ENCODE measurements at regions not wholly inside any gene's neighbourhood (a gene's known extent, or its start where the extent isn't known, plus 50 kb on each side); places are given as distances from the start of the nearest gene placed in this dataset.

DNA sequence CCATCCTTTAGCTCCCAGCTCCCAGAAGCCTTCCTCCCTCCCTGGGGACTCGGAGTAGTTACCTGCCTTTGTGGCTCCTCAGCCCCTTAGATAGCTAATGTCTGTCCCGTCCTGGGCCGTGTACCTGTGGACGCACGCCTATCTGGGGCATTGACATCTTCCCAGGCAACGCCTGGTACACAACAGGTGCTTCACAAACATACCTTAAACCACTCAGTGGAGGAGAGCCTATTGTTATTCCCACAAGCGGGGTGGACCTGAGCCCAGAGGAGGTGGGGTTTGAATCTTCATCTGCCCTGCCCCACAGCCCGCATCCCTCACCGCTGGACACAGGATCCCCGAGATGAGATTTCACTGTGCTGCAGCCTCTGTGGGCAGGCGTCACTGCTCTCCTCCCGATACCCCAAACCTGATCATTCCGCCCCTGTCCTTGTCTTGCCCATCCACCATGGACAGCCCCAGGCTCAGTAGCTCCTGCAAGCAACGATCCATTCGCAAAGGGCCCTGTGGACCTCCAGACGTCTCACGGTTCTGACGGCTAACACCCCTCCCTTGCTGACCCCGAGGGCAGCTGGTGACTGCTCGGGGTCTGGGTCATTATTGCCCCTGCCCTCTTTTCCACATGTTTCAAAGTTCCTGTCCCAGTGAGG, 73.8 kb upstream of the SHISAL1 start:
- intact Hi-C loops (cut with micrococcal nuclease; ENCODE audit: unreplicated experiment) = no loop called here

DNA sequence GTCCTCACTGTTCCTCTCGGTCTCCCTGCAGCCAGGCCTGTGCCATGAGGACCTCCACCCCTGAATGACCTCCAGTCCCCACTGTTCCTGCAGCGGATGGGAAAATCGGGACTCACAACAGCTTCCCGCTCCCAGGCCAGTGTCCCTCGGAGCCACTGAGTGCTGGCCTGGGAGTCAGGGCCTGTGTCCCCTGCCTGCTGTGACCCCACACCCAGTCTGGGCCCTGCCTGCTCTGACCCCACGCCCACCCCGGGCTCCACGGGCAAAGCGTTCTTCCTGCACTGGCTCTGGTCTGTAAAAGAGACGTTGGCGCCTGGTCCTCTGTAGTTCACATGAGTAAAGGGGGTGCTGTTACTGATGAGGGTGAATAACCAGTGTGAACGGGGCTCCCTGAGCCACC, 73.0 kb upstream of the SHISAL1 start:
- Histone ChIP-seq H3K9me3 (ENCODE audit: low read length) (no peaks in the 10 kb centered on the region), H3K9me2 (ENCODE audit: insufficient read depth, low read length) (no peaks in the 10 kb centered on the region), H4K20me1 (ENCODE audit: insufficient read depth, low read length) (no peaks in the 10 kb centered on the region), H3K4me3 (ENCODE audit: low read depth, low read length, poor library complexity, severe bottlenecking) (no peak overlapping the region), H3K4me2 (ENCODE audit: low read length) (no peak overlapping the region), H2AFZ (ENCODE audit: low read length) (no peak overlapping the region), H3K4me1 (ENCODE audit: insufficient read depth, low read length, poor library complexity, severe bottlenecking) (no peaks in the 10 kb centered on the region), H3K27ac (ENCODE audit: low read depth, low read length, poor library complexity, severe bottlenecking) (no peak overlapping the region), H3K36me3 (ENCODE audit: insufficient read depth, low read length) (no peaks in the 10 kb centered on the region), H3K79me2 (ENCODE audit: insufficient read depth, low read depth, low read length) (no peaks in the 10 kb centered on the region)
- ChIA-PET POLR2A (no interaction called here), CTCF (ENCODE audit: unreplicated experiment) (interaction anchor here (0.6 kb wide), 1 partner anchor 1665 kb away, joined by 3 read pairs; the partner anchor contains the start of gene A4GALT)
- DNase-seq (ENCODE audit: low spot score) = no peak
- BruUV-seq (replicated peaks) = no TSS peak
- no peak for TF ChIP-seq EZH2phosphoT487 (IDR thresholded peaks at IDR 0.05; ENCODE audit: borderline replicate concordance, low read depth, low read length)
- TF ChIP-seq, protein P1, sequence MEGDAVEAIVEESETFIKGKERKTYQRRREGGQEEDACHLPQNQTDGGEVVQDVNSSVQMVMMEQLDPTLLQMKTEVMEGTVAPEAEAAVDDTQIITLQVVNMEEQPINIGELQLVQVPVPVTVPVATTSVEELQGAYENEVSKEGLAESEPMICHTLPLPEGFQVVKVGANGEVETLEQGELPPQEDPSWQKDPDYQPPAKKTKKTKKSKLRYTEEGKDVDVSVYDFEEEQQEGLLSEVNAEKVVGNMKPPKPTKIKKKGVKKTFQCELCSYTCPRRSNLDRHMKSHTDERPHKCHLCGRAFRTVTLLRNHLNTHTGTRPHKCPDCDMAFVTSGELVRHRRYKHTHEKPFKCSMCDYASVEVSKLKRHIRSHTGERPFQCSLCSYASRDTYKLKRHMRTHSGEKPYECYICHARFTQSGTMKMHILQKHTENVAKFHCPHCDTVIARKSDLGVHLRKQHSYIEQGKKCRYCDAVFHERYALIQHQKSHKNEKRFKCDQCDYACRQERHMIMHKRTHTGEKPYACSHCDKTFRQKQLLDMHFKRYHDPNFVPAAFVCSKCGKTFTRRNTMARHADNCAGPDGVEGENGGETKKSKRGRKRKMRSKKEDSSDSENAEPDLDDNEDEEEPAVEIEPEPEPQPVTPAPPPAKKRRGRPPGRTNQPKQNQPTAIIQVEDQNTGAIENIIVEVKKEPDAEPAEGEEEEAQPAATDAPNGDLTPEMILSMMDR (conservative IDR thresholded peaks at IDR 0.05; ENCODE audit: low read length) = no peak
- intact Hi-C loops (cut with micrococcal nuclease; ENCODE audit: unreplicated experiment) = no loop called here

More for the DNA sequence above, 73.8 kb upstream of the SHISAL1 start:
- no peaks in the 10 kb centered on the region for H3K9me3 ChIP-seq (ENCODE audit: low read length)
- H4K20me1 ChIP-seq (ENCODE audit: insufficient read depth, low read length) = no peaks in the 10 kb centered on the region
- no peak overlapping the region for H2AFZ ChIP-seq (ENCODE audit: low read length)
- ChIA-PET POLR2A (no interaction called here), CTCF (ENCODE audit: unreplicated experiment) (no interaction called here)
- H3K79me2 ChIP-seq (ENCODE audit: insufficient read depth, low read depth, low read length) = no peaks in the 10 kb centered on the region
- DNase-seq (ENCODE audit: low spot score) = no peak
- H3K4me1 ChIP-seq (ENCODE audit: insufficient read depth, low read length, poor library complexity, severe bottlenecking) = no peaks in the 10 kb centered on the region
- H3K4me3 ChIP-seq (ENCODE audit: low read depth, low read length, poor library complexity, severe bottlenecking) = no peak overlapping the region
- H3K9me2 ChIP-seq (ENCODE audit: insufficient read depth, low read length) = no peaks in the 10 kb centered on the region
- no peak overlapping the region for H3K27ac ChIP-seq (ENCODE audit: low read depth, low read length, poor library complexity, severe bottlenecking)
- BruUV-seq (replicated peaks) = no TSS peak
- no peak for TF ChIP-seq EZH2phosphoT487 (IDR thresholded peaks at IDR 0.05; ENCODE audit: borderline replicate concordance, low read depth, low read length)
- TF ChIP-seq, protein P1 (conservative IDR thresholded peaks at IDR 0.05; ENCODE audit: low read length) = no peak
- H3K36me3 ChIP-seq (ENCODE audit: insufficient read depth, low read length) = no peaks in the 10 kb centered on the region
- H3K4me2 ChIP-seq (ENCODE audit: low read length) = no peak overlapping the region

GRCh38 chr22:44385296-44385610, 72.5 kb upstream of the SHISAL1 start:
- no TSS peak for BruUV-seq (replicated peaks)
- no peak for DNase-seq (ENCODE audit: low spot score)
- intact Hi-C loops (cut with micrococcal nuclease; ENCODE audit: unreplicated experiment) = no loop called here
- Histone ChIP-seq H3K79me2 (ENCODE audit: insufficient read depth, low read depth, low read length) (no peaks in the 10 kb centered on the region), H3K4me2 (ENCODE audit: low read length) (no peak overlapping the region), H2AFZ (ENCODE audit: low read length) (no peak overlapping the region), H3K36me3 (ENCODE audit: insufficient read depth, low read length) (no peaks in the 10 kb centered on the region), H3K4me1 (ENCODE audit: insufficient read depth, low read length, poor library complexity, severe bottlenecking) (no peaks in the 10 kb centered on the region), H3K9me2 (ENCODE audit: insufficient read depth, low read length) (no peaks in the 10 kb centered on the region), H3K4me3 (ENCODE audit: low read depth, low read length, poor library complexity, severe bottlenecking) (no peak overlapping the region), H3K27ac (ENCODE audit: low read depth, low read length, poor library complexity, severe bottlenecking) (no peak overlapping the region), H3K9me3 (ENCODE audit: low read length) (no peaks in the 10 kb centered on the region), H4K20me1 (ENCODE audit: insufficient read depth, low read length) (no peaks in the 10 kb centered on the region)
- TF ChIP-seq, protein P1 (conservative IDR thresholded peaks at IDR 0.05; ENCODE audit: low read length) = no peak
- TF ChIP-seq EZH2phosphoT487 (IDR thresholded peaks at IDR 0.05; ENCODE audit: borderline replicate concordance, low read depth, low read length) = no peak
- CTCF ChIA-PET (ENCODE audit: unreplicated experiment) = interaction anchor here (0.6 kb wide), 1 partner anchor 1664 kb away, joined by 3 read pairs; the partner anchor contains the start of gene A4GALT
- POLR2A ChIA-PET = no interaction called here

Data from OCI-LY7 (cell line).